Gastrocnemius medialis (tissue), 4 donors: ENCODE measurements at regions not wholly inside any gene's neighbourhood (a gene's known extent, or its start where the extent isn't known, plus 50 kb on each side); places are given as distances from the start of the nearest gene placed in this dataset.
"Not testable (repeated sequence)": the region's sequence is repeated elsewhere in the genome, so short reads cannot be mapped to it uniquely, and the experiment has no call there.

Experiments
- ATAC-seq, 2 donors: fragments of 150-250 bp; one replicate each; pipeline ENCODE4 v1.9.1; 2016
- DNase-seq, 2 donors: peaks; one replicate each; pipeline ENCODE4 v3.0.0-alpha.2; 2019
- H3K27ac ChIP-seq, 4 donors: fragments of 200-600 bp; sonication (generic); 1 replicate in 1 of 4; 2 replicates in 3 of 4; pipeline ENCODE4 v1.5.1; 2016 to 2018; ENCODE audit warnings: mild to moderate bottlenecking in 2 of 4, moderate library complexity in 1 of 4
- H3K27me3 ChIP-seq, 3 donors: fragments of 200-600 bp; sonication (generic) in 2 of 3; 1 replicate in 1 of 3; 2 replicates in 2 of 3; pipeline versions ENCODE4 v1.5.1 to v1.6.0; 2016 to 2019; ENCODE audit warnings: mild to moderate bottlenecking in 1 of 3, moderate library complexity in 1 of 3
- H3K36me3 ChIP-seq, 2 donors: fragments of 200-600 bp; sonication (generic) in 1 of 2; one replicate each; pipeline ENCODE4 v1.5.1; 2017 to 2018
- H3K4me1 ChIP-seq, 2 donors: fragments of 200-600 bp; sonication (generic) in 1 of 2; one replicate each; pipeline ENCODE4 v1.5.1; 2016 to 2017; ENCODE audit warnings: mild to moderate bottlenecking in 2 of 2
- H3K4me3 ChIP-seq, 4 donors: fragments of 200-600 bp; sonication (generic) in 3 of 4; 1 replicate in 1 of 4; 2 replicates in 3 of 4; pipeline ENCODE4 v1.5.1; 2016 to 2019; ENCODE audit warnings: mild to moderate bottlenecking in 2 of 4
- H3K9me3 ChIP-seq, 3 donors: fragments of 200-600 bp; sonication (generic) in 2 of 3; 1 replicate in 1 of 3; 2 replicates in 2 of 3; pipeline ENCODE4 v1.5.1; 2016 to 2019
- POLR2A ChIP-seq, 2 donors: fragments of 450-650 bp; IDR thresholded peaks; one replicate each; pipeline ENCODE4 v1.6.1; 2017; ENCODE audit warnings: antibody characterized with exemption in 2 of 2, mild to moderate bottlenecking in 2 of 2, moderate library complexity in 2 of 2
- in situ Hi-C, 4 donors: fragments of 200-750 bp; cut with MboI; loops; one replicate each; pipeline versions ENCODE4 v1.15.0 to v1.8.0; 2017; ENCODE audit warnings: low sequenced_read_pairs in 4 of 4
- intact Hi-C: fragments of 100-400 bp; cut with DNase I; formaldehyde crosslinking; loops from one replicate; pipeline ENCODE4 v1.15.1; 2023; ENCODE audit warnings: low total_unique reads
- TF ChIP-seq, protein P1 (sequence below), 5 experiments: fragments of 450-650 bp in 3 of 5; fragments of 200-600 bp in 2 of 5; sonication (generic) in 2 of 5; IDR thresholded peaks in 4 of 5; conservative IDR thresholded peaks in 1 of 5; 1 replicate in 4 of 5; 2 replicates in 1 of 5; pipeline ENCODE4 v1.5.1; 2016 to 2019; ENCODE audit warnings: antibody characterized with exemption in 5 of 5, mild to moderate bottlenecking in 3 of 5, moderate library complexity in 3 of 5

DNA sequence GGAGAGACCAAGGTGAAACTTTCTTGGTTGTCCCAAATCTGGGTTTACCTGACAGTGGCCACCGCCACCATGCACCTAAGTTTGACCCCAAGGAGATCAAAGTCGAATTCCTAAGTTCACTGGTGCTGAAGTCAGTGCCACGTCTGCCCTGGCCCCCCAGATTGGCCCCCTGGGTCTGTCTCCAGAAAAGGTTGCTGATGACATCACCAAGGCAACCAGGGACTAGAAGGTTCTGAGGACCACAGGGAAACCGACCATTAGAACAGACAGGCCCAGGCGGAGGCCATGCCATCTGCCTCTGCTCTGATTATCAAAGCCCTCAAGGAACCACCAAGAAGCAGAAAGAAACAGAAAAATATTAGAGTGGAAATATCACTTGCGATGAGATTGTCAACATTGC is 91.2 kb downstream of the DLL1 start:
- H3K9me3 ChIP-seq: no peaks in the 10 kb centered on the region

DNA sequence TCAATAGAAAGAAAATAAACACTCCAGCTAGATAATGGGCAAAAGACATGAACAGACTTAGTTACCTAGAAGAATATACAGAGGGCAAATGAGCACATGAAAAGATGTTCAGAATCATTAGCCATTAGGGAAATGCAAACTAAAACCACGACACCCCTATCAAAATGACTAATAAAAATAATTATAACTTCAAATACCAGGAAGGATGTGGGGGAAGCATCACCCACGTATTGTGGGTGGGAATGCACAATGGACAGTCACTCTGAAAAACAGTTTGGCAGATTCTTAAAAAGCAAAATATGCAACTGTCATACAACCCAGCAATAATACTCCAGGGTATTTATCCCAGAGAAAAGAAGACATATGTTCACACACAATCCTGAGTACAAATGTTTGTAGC is 92.6 kb downstream of the DLL1 start:
- no peak overlapping the region for H3K4me3 ChIP-seq
- in situ Hi-C loops (no loop called here), intact Hi-C loops (no loop called here)
- no peak for DNase-seq
- TF ChIP-seq, protein P1, sequence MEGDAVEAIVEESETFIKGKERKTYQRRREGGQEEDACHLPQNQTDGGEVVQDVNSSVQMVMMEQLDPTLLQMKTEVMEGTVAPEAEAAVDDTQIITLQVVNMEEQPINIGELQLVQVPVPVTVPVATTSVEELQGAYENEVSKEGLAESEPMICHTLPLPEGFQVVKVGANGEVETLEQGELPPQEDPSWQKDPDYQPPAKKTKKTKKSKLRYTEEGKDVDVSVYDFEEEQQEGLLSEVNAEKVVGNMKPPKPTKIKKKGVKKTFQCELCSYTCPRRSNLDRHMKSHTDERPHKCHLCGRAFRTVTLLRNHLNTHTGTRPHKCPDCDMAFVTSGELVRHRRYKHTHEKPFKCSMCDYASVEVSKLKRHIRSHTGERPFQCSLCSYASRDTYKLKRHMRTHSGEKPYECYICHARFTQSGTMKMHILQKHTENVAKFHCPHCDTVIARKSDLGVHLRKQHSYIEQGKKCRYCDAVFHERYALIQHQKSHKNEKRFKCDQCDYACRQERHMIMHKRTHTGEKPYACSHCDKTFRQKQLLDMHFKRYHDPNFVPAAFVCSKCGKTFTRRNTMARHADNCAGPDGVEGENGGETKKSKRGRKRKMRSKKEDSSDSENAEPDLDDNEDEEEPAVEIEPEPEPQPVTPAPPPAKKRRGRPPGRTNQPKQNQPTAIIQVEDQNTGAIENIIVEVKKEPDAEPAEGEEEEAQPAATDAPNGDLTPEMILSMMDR (IDR thresholded peaks at IDR 0.05 in 4 of 5, conservative IDR thresholded peaks at IDR 0.05 in 1 of 5): no peak
- no peak for TF ChIP-seq POLR2A (IDR thresholded peaks at IDR 0.05)
- no peaks in the 10 kb centered on the region for H3K4me1 ChIP-seq
- ATAC-seq: no peak
- no peaks in the 10 kb centered on the region for H3K36me3 ChIP-seq
- peaks cover 0 to 6% (median 0%) of the 10 kb centered on the region in 3 donors for H3K27me3 ChIP-seq
- no peaks in the 10 kb centered on the region for H3K9me3 ChIP-seq
- H3K27ac ChIP-seq: no peak overlapping the region

More for the DNA sequence above, 91.2 kb downstream of the DLL1 start:
- H3K4me3 ChIP-seq: no peak overlapping the region
- peaks cover 0 to 4% (median 0%) of the 10 kb centered on the region in 3 donors for H3K27me3 ChIP-seq
- in situ Hi-C loops: no loop called here
- no peak overlapping the region for H3K27ac ChIP-seq
- ATAC-seq (no peak), DNase-seq (no peak)
- no peaks in the 10 kb centered on the region for H3K36me3 ChIP-seq
- TF ChIP-seq POLR2A (IDR thresholded peaks at IDR 0.05): no peak
- TF ChIP-seq, protein P1 (IDR thresholded peaks at IDR 0.05 in 4 of 5, conservative IDR thresholded peaks at IDR 0.05 in 1 of 5): no peak
- intact Hi-C loops: no loop called here
- H3K4me1 ChIP-seq: no peaks in the 10 kb centered on the region

DNA sequence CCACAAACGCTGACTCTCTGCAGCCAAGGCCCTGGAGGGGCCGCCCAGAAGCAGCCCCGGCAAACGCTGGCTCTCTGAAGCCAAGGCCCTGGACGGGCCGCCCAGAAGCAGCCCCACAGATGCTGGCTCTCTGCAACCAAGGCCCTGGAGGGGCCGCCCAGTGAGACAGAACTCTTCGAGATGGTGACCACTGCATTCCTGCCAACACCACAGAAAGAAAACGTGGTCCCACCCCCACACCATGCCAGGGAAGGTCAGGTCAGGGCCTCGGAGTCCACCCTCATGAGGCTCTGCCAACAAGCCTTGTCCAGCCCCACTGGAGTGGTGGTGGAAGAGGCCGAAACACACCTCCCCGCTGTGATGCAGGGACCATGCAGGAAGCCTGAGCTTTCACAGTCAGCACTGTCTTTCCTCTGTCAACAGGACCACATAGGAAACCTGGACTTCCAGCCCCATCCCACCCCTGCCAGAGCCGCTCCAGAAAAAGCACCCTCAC is 97.5 kb downstream of the DLL1 start:
- H3K4me3 ChIP-seq: no peak overlapping the region
- no peak for DNase-seq
- H3K4me1 ChIP-seq: peaks cover 5 to 6% of the 10 kb centered on the region in 2 donors
- in situ Hi-C loops: no loop called here
- no peak for ATAC-seq
- H3K27me3 ChIP-seq: peaks cover 0 to 6% (median 0%) of the 10 kb centered on the region in 3 donors
- H3K36me3 ChIP-seq: no peaks in the 10 kb centered on the region
- TF ChIP-seq POLR2A (IDR thresholded peaks at IDR 0.05): no peak
- TF ChIP-seq, protein P1 (IDR thresholded peaks at IDR 0.05 in 4 of 5, conservative IDR thresholded peaks at IDR 0.05 in 1 of 5): no peak
- intact Hi-C loops: no loop called here
- no peaks in the 10 kb centered on the region for H3K9me3 ChIP-seq
- H3K27ac ChIP-seq: no peak overlapping the region

DNA sequence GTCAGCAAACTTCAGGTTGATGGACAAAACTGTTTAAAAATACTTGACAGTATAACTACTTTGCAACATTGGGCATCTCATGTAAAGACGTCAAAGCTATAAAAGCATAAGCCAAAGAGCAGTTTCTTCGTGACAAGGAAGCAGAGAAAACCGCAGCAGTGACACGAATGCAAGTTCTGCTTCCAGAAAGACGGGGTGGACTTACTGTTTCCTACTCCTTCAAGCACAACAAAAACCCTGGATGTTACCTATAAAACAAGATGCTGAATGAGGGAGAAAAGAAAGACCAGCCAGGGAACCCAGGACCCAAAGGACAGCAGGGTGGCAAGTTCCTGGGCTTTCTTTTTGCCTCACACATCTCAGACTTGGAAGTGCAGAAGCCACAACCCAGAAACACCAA is 98.0 kb downstream of the DLL1 start:
- ATAC-seq (no peak), DNase-seq (no peak)
- H3K27me3 ChIP-seq: peaks cover 0 to 6% (median 0%) of the 10 kb centered on the region in 3 donors
- in situ Hi-C loops: no loop called here
- no peak for TF ChIP-seq POLR2A (IDR thresholded peaks at IDR 0.05)
- TF ChIP-seq, protein P1 (IDR thresholded peaks at IDR 0.05 in 4 of 5, conservative IDR thresholded peaks at IDR 0.05 in 1 of 5): no peak
- H3K4me3 ChIP-seq: no peak overlapping the region
- peaks cover 6 to 8% of the 10 kb centered on the region in 2 donors for H3K4me1 ChIP-seq
- no peaks in the 10 kb centered on the region for H3K9me3 ChIP-seq
- intact Hi-C loops: no loop called here
- no peaks in the 10 kb centered on the region for H3K36me3 ChIP-seq
- no peak overlapping the region for H3K27ac ChIP-seq

DNA sequence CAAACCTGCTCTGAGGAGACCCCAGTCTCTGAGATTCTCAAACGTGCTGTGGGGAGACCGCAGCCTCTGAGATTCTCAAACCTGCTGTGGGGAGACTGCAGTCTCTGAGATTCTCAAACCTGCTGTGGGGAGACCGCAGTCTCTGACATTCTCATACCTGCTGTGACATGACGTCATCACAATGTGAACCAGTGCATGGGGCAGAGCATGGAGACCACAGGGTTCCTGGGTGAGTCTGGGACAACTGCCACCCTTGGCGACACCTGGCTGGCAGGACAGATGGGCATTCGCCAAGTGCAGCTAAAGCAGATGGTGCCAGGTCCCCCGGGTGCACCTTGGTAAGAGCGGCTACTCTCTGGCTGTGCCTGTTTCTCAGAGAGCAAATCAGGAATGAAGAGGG is 98.8 kb downstream of the DLL1 start:
- intact Hi-C loops, DNase-seq: not testable (repeated sequence)

More for the DNA sequence above, 98.8 kb downstream of the DLL1 start:
- H3K27me3 ChIP-seq, H3K9me3 ChIP-seq, in situ Hi-C loops, H3K4me3 ChIP-seq, H3K36me3 ChIP-seq, H3K4me1 ChIP-seq, ATAC-seq, H3K27ac ChIP-seq: not testable (repeated sequence)
